GM18868 (cell line): ENCODE measurements at regions not wholly inside any gene's neighbourhood (a gene's known extent, or its start where the extent isn't known, plus 50 kb on each side); places are given as distances from the start of the nearest gene placed in this dataset.
"Not testable (repeated sequence)": the region's sequence is repeated elsewhere in the genome, so short reads cannot be mapped to it uniquely, and the experiment has no call there.

Experiments used
- ATAC-seq: cut with Tn5 transposase; IDR thresholded peaks from one replicate; pipeline ENCODE4 v1.9.1; 2021; ENCODE audit warnings: mild to moderate bottlenecking, moderate library complexity; ENCODE audit not compliant: unreplicated experiment

GRCh38 chr13:112172017-112172416 is 105.1 kb downstream of the SOX1 start:
- ATAC-seq, result no peak

GRCh38 chr13:112172641-112173251 is 105.8 kb downstream of the SOX1 start:
- ATAC-seq, result no peak

GRCh38 chr13:112174476-112175110 is 107.6 kb downstream of the SOX1 start:
- no peak for ATAC-seq

- ATAC-seq, result no peak
Measured at GRCh38 chr13:112175162-112176075, 108.5 kb downstream of the SOX1 start.

- not testable (repeated sequence) for ATAC-seq
Measured at GRCh38 chr13:112176141-112177119, 109.5 kb downstream of the SOX1 start.

GRCh38 chr13:112177450-112178288 is 110.7 kb downstream of the SOX1 start:
- no peak for ATAC-seq

GRCh38 chr13:112178769-112179168 is 111.8 kb downstream of the SOX1 start:
- no peak for ATAC-seq

- ATAC-seq, result no peak
Measured at GRCh38 chr13:112179421-112179820, 112.5 kb downstream of the SOX1 start.

GRCh38 chr13:112179995-112180394 is 113.0 kb downstream of the SOX1 start:
- ATAC-seq, result no peak

- ATAC-seq, result no peak
Measured at GRCh38 chr13:112181336-112182067, 114.6 kb downstream of the SOX1 start.

GRCh38 chr13:112182251-112182650 is 115.3 kb downstream of the SOX1 start:
- no peak for ATAC-seq

GRCh38 chr13:112182846-112183531 is 116.0 kb downstream of the SOX1 start:
- no peak for ATAC-seq

- ATAC-seq, result no peak
Measured at GRCh38 chr13:112183532-112184090, 116.7 kb downstream of the SOX1 start.

- no peak for ATAC-seq
Measured at GRCh38 chr13:112184261-112184660, 117.3 kb downstream of the SOX1 start.

- no peak for ATAC-seq
Measured at GRCh38 chr13:112184851-112185371, 118.0 kb downstream of the SOX1 start.

- ATAC-seq, result no peak
Measured at GRCh38 chr13:112185466-112185865, 118.5 kb downstream of the SOX1 start.

GRCh38 chr13:112186091-112186490 is 119.1 kb downstream of the SOX1 start:
- ATAC-seq, result no peak
